Activated CD4-positive, CD25-positive, alpha-beta regulatory T cell (primary cell): ENCODE measurements at regions not wholly inside any gene's neighbourhood (a gene's known extent, or its start where the extent isn't known, plus 50 kb on each side); places are given as distances from the start of the nearest gene placed in this dataset.
"Not testable (repeated sequence)": the region's sequence is repeated elsewhere in the genome, so short reads cannot be mapped to it uniquely, and the experiment has no call there.

ENCODE experiments used
- DNase-seq, 4 experiments: peaks; one replicate each; lab custom pipeline; 2025; lab: John Stamatoyannopoulos, UW

GRCh38 chr12:13562915-13563742 is 366.6 kb downstream of the EMP1 start:
- no peak for DNase-seq

GRCh38 chr12:13561923-13562322 is 365.4 kb downstream of the EMP1 start:
- DNase-seq = no peak

GRCh38 chr12:13559318-13559978 is 362.9 kb downstream of the EMP1 start:
- DNase-seq = no peak

- no peak for DNase-seq
Measured at GRCh38 chr12:13552830-13553229, 356.3 kb downstream of the EMP1 start.

GRCh38 chr12:13547283-13547682 is 350.8 kb downstream of the EMP1 start:
- no peak for DNase-seq

GRCh38 chr12:13546231-13546630 is 349.7 kb downstream of the EMP1 start:
- no peak for DNase-seq

- no peak for DNase-seq
Measured at GRCh38 chr12:13539051-13539450, 342.5 kb downstream of the EMP1 start.

GRCh38 chr12:13538136-13538535 is 341.6 kb downstream of the EMP1 start:
- no peak for DNase-seq

- no peak for DNase-seq
Measured at GRCh38 chr12:13537623-13538022, 341.1 kb downstream of the EMP1 start.

- no peak for DNase-seq
Measured at GRCh38 chr12:13536219-13536910, 339.8 kb downstream of the EMP1 start.

GRCh38 chr12:13534645-13535398 is 338.3 kb downstream of the EMP1 start:
- DNase-seq = no peak

GRCh38 chr12:13534242-13534641 is 337.7 kb downstream of the EMP1 start:
- no peak for DNase-seq

GRCh38 chr12:13530966-13531365 is 334.4 kb downstream of the EMP1 start:
- DNase-seq = no peak

GRCh38 chr12:13526185-13526921 is 329.8 kb downstream of the EMP1 start:
- not testable (repeated sequence) for DNase-seq

- no peak for DNase-seq
Measured at GRCh38 chr12:13523536-13524307, 327.2 kb downstream of the EMP1 start.

GRCh38 chr12:13518034-13518433 is 321.5 kb downstream of the EMP1 start:
- DNase-seq = not testable (repeated sequence)

GRCh38 chr12:13509740-13510139 is 313.2 kb downstream of the EMP1 start:
- no peak for DNase-seq

- no peak for DNase-seq
Measured at GRCh38 chr12:13505636-13506035, 309.1 kb downstream of the EMP1 start.

- DNase-seq = no peak
Measured at GRCh38 chr12:13505224-13505623, 308.7 kb downstream of the EMP1 start.

- DNase-seq = no peak
Measured at GRCh38 chr12:13504736-13505135, 308.2 kb downstream of the EMP1 start.

- no peak for DNase-seq
Measured at GRCh38 chr12:13504074-13504473, 307.5 kb downstream of the EMP1 start.
